Kidney glomerular epithelial cell (primary cell): ENCODE measurements at regions not wholly inside any gene's neighbourhood (a gene's known extent, or its start where the extent isn't known, plus 50 kb on each side); places are given as distances from the start of the nearest gene placed in this dataset.
"Not testable (repeated sequence)": the region's sequence is repeated elsewhere in the genome, so short reads cannot be mapped to it uniquely, and the experiment has no call there.

ENCODE experiments used
- DNase-seq: peaks from one replicate; lab custom pipeline; 2025; lab: John Stamatoyannopoulos, UW

DNA sequence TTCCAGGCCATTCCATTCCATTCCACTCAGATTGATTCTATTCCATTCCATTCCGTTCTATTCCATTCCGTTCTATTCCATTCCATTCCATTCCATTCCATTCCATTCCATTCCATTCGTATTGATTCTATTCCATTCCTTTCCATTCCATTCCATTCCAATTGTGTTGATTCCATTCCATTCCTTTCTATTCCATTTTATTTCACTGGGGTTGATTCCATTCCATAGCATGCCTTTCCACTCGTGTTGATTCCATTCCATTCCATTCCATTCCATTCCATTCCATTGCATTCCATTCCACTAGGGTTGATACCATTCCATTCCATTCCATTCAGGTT, 1142.3 kb downstream of the RPIA start:
- DNase-seq, result no peak

DNA sequence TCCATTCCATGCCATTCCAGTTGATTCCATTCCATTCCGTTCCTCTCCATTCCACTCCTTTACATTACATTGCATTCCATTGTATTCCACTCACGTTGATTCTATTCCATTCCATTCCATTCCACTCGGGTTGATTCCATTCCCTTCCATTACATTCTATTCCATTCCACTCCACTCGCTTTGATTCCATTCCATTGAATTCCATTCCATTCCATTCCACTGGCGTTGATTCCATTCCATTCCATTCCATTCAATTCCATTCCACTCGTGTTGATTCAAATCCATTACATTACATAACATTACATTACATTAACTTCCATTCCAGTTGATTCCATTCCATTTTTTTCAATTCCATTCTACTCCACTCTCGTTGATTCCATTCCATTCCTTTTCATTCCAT, 1142.8 kb downstream of the RPIA start:
- no peak for DNase-seq

- not testable (repeated sequence) for DNase-seq
Observed at GRCh38 chr2:89836326-89836725, 1144.9 kb downstream of the RPIA start.

- DNase-seq, result no peak
Observed at GRCh38 chr2:89837962-89838625, 1146.6 kb downstream of the RPIA start.

DNA sequence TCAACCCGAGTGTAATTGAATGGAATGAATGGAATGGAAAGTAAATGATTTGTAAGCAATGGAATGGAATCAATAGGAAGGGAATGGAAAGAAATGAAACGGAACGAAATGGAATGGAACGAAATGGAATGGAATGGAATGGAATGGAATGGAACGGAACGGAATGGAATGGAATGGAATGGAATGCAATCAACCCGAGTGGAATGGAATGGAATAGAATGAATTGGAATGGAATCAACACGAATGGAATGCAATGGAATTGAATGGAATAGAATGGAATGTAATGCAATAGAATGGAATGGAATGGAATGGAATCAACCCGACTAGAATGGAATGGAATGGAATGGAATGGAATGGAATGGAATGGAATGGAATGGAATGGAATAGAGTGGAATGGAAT, 1148.7 kb downstream of the RPIA start:
- not testable (repeated sequence) for DNase-seq

GRCh38 chr2:89840781-89841475, 1149.5 kb downstream of the RPIA start:
- not testable (repeated sequence) for DNase-seq

DNA sequence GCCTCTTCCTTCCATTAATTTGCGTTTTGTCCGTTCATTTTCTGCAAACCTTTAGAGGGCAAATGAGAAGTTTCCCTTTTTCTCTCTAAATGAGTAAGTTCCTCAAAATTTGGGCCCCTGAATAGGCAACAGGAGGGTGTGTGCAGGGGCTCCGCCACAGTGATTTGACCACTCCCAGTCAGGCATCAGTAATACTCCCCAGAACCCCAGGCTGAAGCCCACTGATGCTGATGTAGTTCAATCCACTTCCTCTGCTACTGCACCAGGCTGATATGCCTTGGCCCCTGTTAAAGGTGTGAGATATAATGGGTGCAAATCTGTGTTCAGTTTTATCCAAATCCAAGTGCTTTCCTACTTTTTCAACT, 1150.0 kb downstream of the RPIA start:
- no peak for DNase-seq

DNA sequence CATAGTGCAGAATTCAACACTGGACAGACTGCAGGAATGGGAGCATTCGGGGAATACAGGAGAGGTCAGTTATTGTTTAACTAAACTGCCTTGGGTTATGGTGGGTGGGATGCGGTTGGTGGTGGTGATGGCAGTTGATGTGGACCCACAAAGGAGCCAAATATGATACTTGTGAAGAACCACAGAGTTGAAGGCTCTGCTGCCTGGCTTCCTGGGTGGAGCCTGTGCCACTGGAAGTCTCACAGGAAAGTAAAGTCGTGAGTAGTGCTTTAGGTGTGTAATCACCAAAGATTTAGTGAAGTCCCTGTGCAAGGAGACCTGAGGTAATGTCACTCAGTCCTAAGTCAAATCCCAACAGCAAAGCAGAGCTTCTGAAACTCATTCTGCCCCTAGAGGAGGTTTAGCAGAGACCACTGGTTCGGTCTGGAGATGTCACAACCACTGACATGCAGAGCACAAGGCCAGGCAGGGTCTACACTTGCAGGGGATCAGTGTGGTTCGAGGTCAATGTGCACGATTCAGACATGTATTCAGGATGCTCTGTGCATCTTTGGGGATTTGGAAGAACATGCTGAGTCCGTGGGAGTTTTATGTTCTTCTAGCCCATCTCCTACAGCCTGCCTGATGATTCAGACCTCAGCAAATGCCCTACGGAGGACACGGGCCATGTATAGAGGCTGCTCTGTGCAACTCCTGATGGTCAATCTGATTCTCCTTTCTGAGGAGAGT, 1150.9 kb downstream of the RPIA start:
- no peak for DNase-seq

GRCh38 chr2:89844221-89844943, 1152.9 kb downstream of the RPIA start:
- no peak for DNase-seq

DNA sequence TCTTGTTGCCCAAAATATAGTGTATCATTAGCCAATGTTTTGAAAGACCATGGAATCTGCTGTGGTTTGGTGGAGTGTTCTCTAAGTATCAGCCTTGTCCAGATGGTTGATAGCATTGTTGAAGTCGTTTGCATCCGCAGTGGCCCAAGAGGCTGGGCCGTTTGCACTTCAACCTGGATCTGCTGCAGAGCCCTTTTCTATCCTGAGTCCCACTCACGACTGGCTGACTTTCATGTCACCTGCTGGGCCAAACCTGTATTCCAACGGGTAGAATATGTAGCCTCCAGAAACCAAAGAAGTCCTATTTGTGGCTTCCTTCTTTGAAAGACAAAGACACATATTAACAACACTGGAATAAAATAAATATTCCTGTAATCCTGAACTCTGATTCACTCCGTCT, 1154.1 kb downstream of the RPIA start:
- no peak for DNase-seq

DNA sequence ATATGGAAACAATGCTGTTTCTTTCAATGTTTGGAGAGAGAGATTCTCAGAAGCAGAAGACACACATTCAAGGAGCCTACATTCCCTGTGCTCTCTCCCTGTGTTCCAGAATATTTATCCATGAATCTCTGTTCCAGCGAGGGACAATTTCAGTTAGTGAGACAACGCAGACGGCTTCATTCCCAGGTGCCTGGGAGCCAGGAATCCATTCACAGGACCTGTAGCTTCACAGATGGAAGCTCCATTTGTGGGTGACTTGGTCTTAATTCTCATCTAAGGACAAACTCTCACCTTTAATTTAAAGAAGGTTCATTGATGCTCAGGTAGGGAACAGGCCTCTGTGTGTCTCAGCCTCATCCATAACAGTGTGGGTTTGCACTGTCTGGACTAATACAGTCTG, 1156.6 kb downstream of the RPIA start:
- no peak for DNase-seq

- DNase-seq, result no peak
Observed at GRCh38 chr2:89848763-89849368, 1157.4 kb downstream of the RPIA start.

DNA sequence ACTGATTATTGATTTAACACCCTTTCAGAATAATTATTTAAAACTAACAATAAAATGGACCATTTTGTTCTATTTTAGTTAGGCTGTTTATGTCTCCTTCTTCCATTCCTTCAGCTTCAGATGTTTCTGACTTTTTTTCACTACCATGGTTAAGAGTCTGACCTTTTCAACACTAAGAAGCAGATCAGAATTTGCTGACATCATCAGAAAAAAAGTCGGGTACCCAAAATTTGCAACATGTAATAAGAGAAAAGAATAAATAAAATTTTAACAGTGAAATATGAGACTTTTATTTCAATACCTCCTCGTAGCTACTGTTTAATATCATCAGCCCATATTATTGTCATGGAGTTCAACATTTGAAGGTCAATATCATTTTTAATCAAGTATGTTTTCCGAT, 1158.3 kb downstream of the RPIA start:
- DNase-seq, result no peak

- DNase-seq, result no peak
Observed at GRCh38 chr2:89850481-89850880, 1159.0 kb downstream of the RPIA start.

DNA sequence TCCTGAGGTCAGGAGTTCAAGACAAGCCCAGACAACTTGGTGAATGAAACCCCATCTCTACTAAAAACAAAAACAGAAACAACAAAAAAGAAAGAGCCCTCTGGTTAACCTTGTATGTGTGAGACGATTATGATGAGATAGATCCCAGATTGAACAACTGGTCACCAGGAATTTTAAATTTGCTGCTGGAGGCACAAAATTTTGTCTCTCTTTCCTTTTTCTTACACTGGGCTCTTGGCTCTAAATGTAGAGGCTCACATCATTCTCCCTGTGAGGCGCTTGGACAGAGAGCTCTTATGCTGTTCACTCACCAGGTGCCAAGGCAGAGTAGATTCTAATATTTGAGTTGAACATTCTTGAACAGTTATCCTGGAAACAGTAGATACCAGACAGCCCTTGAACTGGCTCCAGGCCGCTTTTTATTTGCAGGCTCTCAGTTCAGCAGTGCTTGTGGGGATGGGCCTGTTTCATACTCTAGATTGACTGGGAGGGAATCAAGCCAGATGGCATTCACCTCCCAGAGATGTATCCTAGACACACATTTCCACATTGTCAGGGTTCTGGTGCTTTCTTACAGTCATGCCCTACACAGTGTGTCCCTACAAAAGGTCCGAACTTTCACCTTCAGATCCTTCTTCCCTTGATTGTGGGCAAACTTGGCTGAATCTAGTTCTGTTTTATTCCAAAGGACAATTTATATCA, 1159.6 kb downstream of the RPIA start:
- no peak for DNase-seq

- no peak for DNase-seq
Observed at GRCh38 chr2:89851583-89851905, 1160.1 kb downstream of the RPIA start.

DNA sequence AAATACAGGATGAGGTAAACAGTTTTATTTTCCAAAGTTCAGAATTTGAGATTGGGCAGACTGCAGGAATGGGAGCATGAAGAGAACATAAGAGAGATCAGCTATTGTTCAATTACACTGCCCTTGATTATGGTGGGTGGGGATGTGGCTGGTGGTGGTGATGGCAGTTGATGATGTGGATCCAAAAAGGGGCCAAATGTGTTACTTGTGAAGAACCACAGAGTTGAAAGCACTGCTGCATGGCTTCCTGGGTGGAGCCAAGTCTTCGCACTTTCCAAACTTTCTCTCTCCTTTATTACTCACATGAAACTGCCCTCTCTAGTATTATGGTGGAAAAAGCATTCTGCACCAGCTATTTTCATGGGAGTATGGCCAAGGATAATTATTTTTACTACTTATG, 1162.0 kb downstream of the RPIA start:
- not testable (repeated sequence) for DNase-seq

DNA sequence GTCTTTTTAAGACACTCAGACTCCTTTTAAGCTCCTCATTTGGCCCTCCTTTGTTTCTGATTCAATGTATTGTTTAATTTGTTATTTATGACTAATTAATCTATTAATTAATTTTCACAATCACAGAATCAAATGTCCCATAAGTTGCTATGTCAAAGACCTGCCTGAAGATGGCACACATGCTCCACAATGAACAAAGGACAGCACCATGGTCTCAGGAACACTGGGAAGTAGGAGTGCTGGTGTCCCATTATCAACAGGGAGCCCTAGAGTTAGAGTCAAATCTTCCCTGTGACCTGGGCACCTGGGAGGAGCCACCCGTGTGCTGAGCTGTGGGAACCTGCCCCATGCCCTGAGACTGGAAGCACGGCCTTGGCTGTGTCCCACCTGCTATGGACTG, 1164.3 kb downstream of the RPIA start:
- not testable (repeated sequence) for DNase-seq

- DNase-seq, result not testable (repeated sequence)
Observed at GRCh38 chr2:89856305-89856704, 1164.8 kb downstream of the RPIA start.

GRCh38 chr2:89862164-89862563, 1170.7 kb downstream of the RPIA start:
- DNase-seq, result not testable (repeated sequence)

- not testable (repeated sequence) for DNase-seq
Observed at GRCh38 chr2:89863209-89863608, 1171.7 kb downstream of the RPIA start.
